ENCODE measurements at regions not wholly inside any gene's neighbourhood (a gene's known extent, or its start where the extent isn't known, plus 50 kb on each side); places are given as distances from the start of the nearest gene placed in this dataset.
"Not testable (repeated sequence)": the region's sequence is repeated elsewhere in the genome, so short reads cannot be mapped to it uniquely, and the experiment has no call there.

GRCh38 chr2:123826729-123827271 is 198.3 kb upstream of the CNTNAP5 start:
- in situ Hi-C loops (cut with MboI; ENCODE audit: low pct_unique_long_range_greater_than_20kb in 2 of 9, low sequenced_read_pairs in 9 of 9, unreplicated experiment in 9 of 9) = no loop called here
- Histone ChIP-seq H3K4me3 (no peak overlapping the region), H3K4me1 (replicated peaks in 1 of 2) (no peaks in the 10 kb centered on the region), H3K27ac (no peak overlapping the region)
- ATAC-seq (replicated peaks in 6 of 8) = no peak
- WGBS, 10 experiments = 24 to 100% (median 90%) methylated on average over 1 to 5 of the region's 26 CpGs; no CpG with 5 or more reads in 4 of the 10 experiments

DNA sequence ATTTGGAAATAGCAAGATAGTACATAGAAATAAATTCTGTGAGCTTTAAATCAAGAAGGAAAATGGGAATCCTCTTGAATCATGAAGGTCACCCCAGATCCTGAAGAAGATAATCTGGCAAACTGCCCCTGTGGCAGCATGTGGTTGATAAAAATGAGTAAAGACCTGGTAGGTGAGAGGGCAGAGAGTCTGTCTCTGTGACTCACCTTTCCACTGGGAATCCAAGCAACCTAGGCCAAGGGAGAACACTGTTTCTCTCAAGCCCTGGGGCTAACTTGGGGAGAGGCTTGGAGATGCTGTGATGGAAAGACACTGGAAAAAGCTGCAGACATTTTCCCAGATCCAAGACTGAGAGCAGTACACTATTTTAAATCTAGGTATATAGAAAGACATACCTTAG is 185.8 kb upstream of the CNTNAP5 start:
- Histone ChIP-seq H3K4me1 (replicated peaks in 1 of 2) (no peaks in the 10 kb centered on the region), H3K4me3 (no peak overlapping the region), H3K27ac (no peak overlapping the region)
- no peak for ATAC-seq (replicated peaks in 6 of 8)
- in situ Hi-C loops (cut with MboI; ENCODE audit: low pct_unique_long_range_greater_than_20kb in 2 of 9, low sequenced_read_pairs in 9 of 9, unreplicated experiment in 9 of 9) = no loop called here

DNA sequence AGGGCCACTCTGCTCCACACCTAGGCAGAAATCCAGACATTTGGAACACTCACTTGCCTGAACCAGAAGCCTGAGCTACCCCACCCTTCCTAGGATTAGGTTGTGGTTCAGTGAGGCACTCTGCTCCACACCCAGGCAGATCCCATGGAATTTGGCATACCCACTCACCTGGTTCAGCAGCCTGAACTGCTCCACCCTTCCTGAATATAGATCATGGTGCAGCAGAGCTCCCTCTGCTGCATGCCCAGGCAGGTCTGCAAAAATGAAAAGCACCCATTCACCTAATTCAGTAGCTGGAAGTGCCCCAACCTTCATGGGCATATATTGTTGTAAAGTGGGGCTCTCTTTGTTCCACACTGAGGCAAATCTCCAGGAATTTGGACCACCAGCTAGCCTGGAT is 185.1 kb upstream of the CNTNAP5 start:
- no peak overlapping the region for H3K4me3 ChIP-seq
- no peaks in the 10 kb centered on the region for H3K4me1 ChIP-seq (replicated peaks in 1 of 2)
- no peak for ATAC-seq (replicated peaks in 6 of 8)
- in situ Hi-C loops (cut with MboI; ENCODE audit: low pct_unique_long_range_greater_than_20kb in 2 of 9, low sequenced_read_pairs in 9 of 9, unreplicated experiment in 9 of 9) = no loop called here
- H3K27ac ChIP-seq = no peak overlapping the region

DNA sequence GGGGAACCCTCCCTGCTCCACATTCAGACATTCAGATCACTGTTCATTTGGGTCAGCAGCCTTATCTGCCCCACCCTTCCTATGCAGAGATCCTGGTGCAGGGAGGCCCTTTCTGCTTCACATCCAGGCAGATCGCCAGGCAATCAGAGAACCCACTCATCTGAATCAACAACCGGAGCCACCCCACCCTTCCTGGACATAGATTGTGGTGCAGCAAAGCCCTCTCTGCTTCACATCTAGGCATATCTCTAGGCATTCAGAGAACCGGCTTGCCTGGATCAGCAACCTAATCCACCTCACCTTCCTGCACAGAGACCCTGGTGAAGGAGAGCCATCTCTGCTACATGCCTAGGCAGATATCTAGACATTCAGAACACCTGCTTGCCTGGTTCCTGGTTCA is 184.5 kb upstream of the CNTNAP5 start:
- Histone ChIP-seq H3K4me1 (replicated peaks in 1 of 2) (no peaks in the 10 kb centered on the region), H3K27ac (no peak overlapping the region), H3K4me3 (no peak overlapping the region)
- in situ Hi-C loops (cut with MboI; ENCODE audit: low pct_unique_long_range_greater_than_20kb in 2 of 9, low sequenced_read_pairs in 9 of 9, unreplicated experiment in 9 of 9) = no loop called here
- 83% methylated on average over 2 of the region's 3 CpGs; no CpG with 5 or more reads in 9 of the 10 experiments for WGBS, 10 experiments
- no peak for ATAC-seq (replicated peaks in 6 of 8)

DNA sequence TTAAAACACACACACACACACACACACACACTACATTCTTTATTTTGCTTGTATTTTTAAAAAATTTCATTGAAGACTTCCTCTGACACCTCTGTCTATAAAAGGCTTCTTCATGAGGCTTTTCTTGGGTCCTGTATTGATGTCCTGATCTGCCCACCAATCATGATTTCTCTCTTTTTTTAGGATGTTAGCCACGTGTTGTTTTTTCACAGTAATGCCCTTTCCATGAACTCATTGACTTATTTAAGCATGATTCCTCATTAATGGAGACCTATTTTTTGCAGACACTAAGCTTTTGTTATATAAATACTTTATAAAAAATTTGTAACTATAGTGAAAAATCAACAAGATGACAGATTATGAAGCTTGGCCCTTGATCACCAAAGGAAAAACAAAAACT is 173.8 kb upstream of the CNTNAP5 start:
- no peak for ATAC-seq (replicated peaks in 6 of 8)
- in situ Hi-C loops (cut with MboI; ENCODE audit: low pct_unique_long_range_greater_than_20kb in 2 of 9, low sequenced_read_pairs in 9 of 9, unreplicated experiment in 9 of 9) = no loop called here
- Histone ChIP-seq H3K4me3 (no peak overlapping the region), H3K4me1 (replicated peaks in 1 of 2) (no peaks in the 10 kb centered on the region), H3K27ac (no peak overlapping the region)
- 0 to 73% (median 10%) methylated on average over 1 of the region's 1 CpG; no CpG with 5 or more reads in 1 of the 10 experiments for WGBS, 10 experiments

GRCh38 chr2:123853161-123853560 is 171.9 kb upstream of the CNTNAP5 start:
- H3K27ac ChIP-seq = no peak overlapping the region
- no peak for ATAC-seq (replicated peaks in 6 of 8)
- WGBS, 10 experiments = 0 to 91% (median 11%) methylated on average over 1 of the region's 1 CpG; no CpG with 5 or more reads in 3 of the 10 experiments
- no peaks in the 10 kb centered on the region for H3K4me1 ChIP-seq (replicated peaks in 1 of 2)
- H3K4me3 ChIP-seq = no peak overlapping the region
- in situ Hi-C loops (cut with MboI; ENCODE audit: low pct_unique_long_range_greater_than_20kb in 2 of 9, low sequenced_read_pairs in 9 of 9, unreplicated experiment in 9 of 9) = no loop called here

- H3K27ac ChIP-seq; ATAC-seq (replicated peaks in 6 of 8); H3K4me3 ChIP-seq; in situ Hi-C loops (cut with MboI; ENCODE audit: low pct_unique_long_range_greater_than_20kb in 2 of 9, low sequenced_read_pairs in 9 of 9, unreplicated experiment in 9 of 9); H3K4me1 ChIP-seq (replicated peaks in 1 of 2): not testable (repeated sequence)
These were observed 166.1 kb upstream of the CNTNAP5 start for GRCh38 chr2:123859031-123859430.

- no peak overlapping the region for H3K4me3 ChIP-seq
- WGBS, 10 experiments = 0 to 100% (median 50%) methylated on average over 1 of the region's 1 CpG; no CpG with 5 or more reads in 4 of the 10 experiments
- H3K4me1 ChIP-seq (replicated peaks in 1 of 2) = no peaks in the 10 kb centered on the region
- in situ Hi-C loops (cut with MboI; ENCODE audit: low pct_unique_long_range_greater_than_20kb in 2 of 9, low sequenced_read_pairs in 9 of 9, unreplicated experiment in 9 of 9) = no loop called here
- no peak overlapping the region for H3K27ac ChIP-seq
- no peak for ATAC-seq (replicated peaks in 6 of 8)
These were observed 160.7 kb upstream of the CNTNAP5 start for GRCh38 chr2:123864416-123864815.

- Histone ChIP-seq H3K27ac (no peak overlapping the region), H3K4me1 (replicated peaks in 1 of 2) (no peaks in the 10 kb centered on the region), H3K4me3 (no peak overlapping the region)
- 5 to 92% (median 52%) methylated on average over 2 to 6 of the region's 6 CpGs; no CpG with 5 or more reads in 1 of the 10 experiments for WGBS, 10 experiments
- in situ Hi-C loops (cut with MboI; ENCODE audit: low pct_unique_long_range_greater_than_20kb in 2 of 9, low sequenced_read_pairs in 9 of 9, unreplicated experiment in 9 of 9) = no loop called here
- no peak for ATAC-seq (replicated peaks in 6 of 8)
These were observed 154.7 kb upstream of the CNTNAP5 start for GRCh38 chr2:123870206-123870880.

DNA sequence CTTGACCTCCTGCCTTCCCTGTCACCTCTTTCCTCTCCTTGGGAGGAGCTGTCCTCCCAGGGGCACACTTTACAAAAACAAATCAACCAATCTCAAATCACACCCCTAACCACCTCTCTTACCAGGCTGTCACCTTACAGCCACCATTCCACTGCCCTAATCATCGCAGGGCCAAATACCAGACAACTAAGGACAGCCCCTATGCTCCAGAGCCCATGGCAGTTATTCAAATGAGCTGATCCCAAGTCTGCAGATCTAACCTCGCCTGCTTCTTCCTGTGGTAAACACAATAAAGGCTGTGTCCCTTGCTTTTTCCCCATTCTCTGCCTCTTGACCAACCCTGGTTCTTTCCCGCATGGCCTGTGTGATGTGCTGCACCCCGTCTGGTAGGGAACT is 154.2 kb upstream of the CNTNAP5 start:
- H3K4me1 ChIP-seq (replicated peaks in 1 of 2) = no peaks in the 10 kb centered on the region
- in situ Hi-C loops (cut with MboI; ENCODE audit: low pct_unique_long_range_greater_than_20kb in 2 of 9, low sequenced_read_pairs in 9 of 9, unreplicated experiment in 9 of 9) = no loop called here
- no peak overlapping the region for H3K4me3 ChIP-seq
- no peak overlapping the region for H3K27ac ChIP-seq
- ATAC-seq (replicated peaks in 6 of 8) = no peak
- WGBS, 10 experiments = 0 to 86% (median 53%) methylated on average over 1 to 4 of the region's 4 CpGs; no CpG with 5 or more reads in 2 of the 10 experiments

DNA sequence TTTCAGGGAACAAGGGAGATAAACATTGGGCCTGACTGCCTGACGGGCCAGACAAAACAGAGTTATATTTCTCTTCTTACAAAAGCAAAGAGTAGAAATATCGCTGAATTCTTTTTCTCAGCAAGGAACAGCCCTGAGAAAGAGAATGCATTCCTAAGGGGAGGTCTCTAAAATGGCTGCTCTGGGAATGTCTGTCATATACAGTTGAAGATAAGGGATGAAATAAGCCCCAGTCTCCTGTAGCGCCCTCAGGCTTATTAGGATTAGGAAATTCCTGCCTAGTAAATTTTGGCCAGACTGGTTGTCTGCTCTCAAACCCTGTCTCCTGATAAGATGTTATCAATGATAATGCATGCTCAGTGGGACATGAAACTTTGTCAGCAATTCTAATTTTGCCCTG is 134.9 kb upstream of the CNTNAP5 start:
- no peak for ATAC-seq (replicated peaks in 6 of 8)
- WGBS, 10 experiments = 0 to 100% (median 64%) methylated on average over 1 to 3 of the region's 3 CpGs; no CpG with 5 or more reads in 2 of the 10 experiments
- Histone ChIP-seq H3K4me1 (replicated peaks in 1 of 2) (peaks cover 0 to 2% of the 10 kb centered on the region in 2 donors), H3K4me3 (no peak overlapping the region), H3K27ac (no peak overlapping the region)
- in situ Hi-C loops (cut with MboI; ENCODE audit: low pct_unique_long_range_greater_than_20kb in 2 of 9, low sequenced_read_pairs in 9 of 9, unreplicated experiment in 9 of 9) = no loop called here

- WGBS, 10 experiments = 0 to 100% (median 71%) methylated on average over 1 of the region's 1 CpG; no CpG with 5 or more reads in 2 of the 10 experiments
- ATAC-seq (replicated peaks in 6 of 8) = no peak
- Histone ChIP-seq H3K4me3 (no peak overlapping the region), H3K27ac (no peak overlapping the region), H3K4me1 (replicated peaks in 1 of 2) (peaks cover 0 to 2% of the 10 kb centered on the region in 2 donors)
- in situ Hi-C loops (cut with MboI; ENCODE audit: low pct_unique_long_range_greater_than_20kb in 2 of 9, low sequenced_read_pairs in 9 of 9, unreplicated experiment in 9 of 9) = no loop called here
These were observed 130.9 kb upstream of the CNTNAP5 start for GRCh38 chr2:123894167-123894566.

GRCh38 chr2:123895651-123896050 is 129.4 kb upstream of the CNTNAP5 start:
- peaks cover 0 to 2% of the 10 kb centered on the region in 2 donors for H3K4me1 ChIP-seq (replicated peaks in 1 of 2)

GRCh38 chr2:123901256-123901655 is 123.8 kb upstream of the CNTNAP5 start:
- 0 to 100% (median 76%) methylated on average over 1 to 3 of the region's 3 CpGs for WGBS, 10 experiments
- in situ Hi-C loops (cut with MboI; ENCODE audit: low pct_unique_long_range_greater_than_20kb in 2 of 9, low sequenced_read_pairs in 9 of 9, unreplicated experiment in 9 of 9) = no loop called here
- Histone ChIP-seq H3K4me1 (replicated peaks in 1 of 2) (peaks cover 0 to 2% of the 10 kb centered on the region in 2 donors), H3K27ac (no peak overlapping the region), H3K4me3 (no peak overlapping the region)
- ATAC-seq (replicated peaks in 6 of 8) = no peak

More at GRCh38 chr2:123895651-123896050, 129.4 kb upstream of the CNTNAP5 start:
- in situ Hi-C loops (cut with MboI; ENCODE audit: low pct_unique_long_range_greater_than_20kb in 2 of 9, low sequenced_read_pairs in 9 of 9, unreplicated experiment in 9 of 9) = no loop called here
- no peak overlapping the region for H3K4me3 ChIP-seq
- ATAC-seq (replicated peaks in 6 of 8) = no peak
- WGBS, 10 experiments = 0 to 100% (median 88%) methylated on average over 1 to 2 of the region's 2 CpGs; no CpG with 5 or more reads in 1 of the 10 experiments
- H3K27ac ChIP-seq = no peak overlapping the region

Measured in motor neuron (in vitro differentiated cells).